Panc1 (cell line): ENCODE measurements at regions not wholly inside any gene's neighbourhood (a gene's known extent, or its start where the extent isn't known, plus 50 kb on each side); places are given as distances from the start of the nearest gene placed in this dataset.

Experiments
- ATAC-seq: fragments of 200-7000 bp; cut with Tn5 transposase; 2 replicates; pipeline ENCODE4 v1.9.1; 2020; ENCODE audit warnings: mild to moderate bottlenecking, moderate library complexity
- BruUV-seq: library from RNA; stranded (reverse); fragments of 400-500 nt; replicated peaks from 2 replicates; lab custom pipeline; 2021; lab: Mats Ljungman, UMichigan
- CTCF ChIA-PET: fragments of 300-600 bp; sonication (Branson Sonifier 250); formaldehyde crosslinking; loops from one replicate; lab custom pipeline; 2022; ENCODE audit warnings: antibody characterized with exemption; lab: Charles Lee
- POLR2A ChIA-PET: fragments of 300-600 bp; sonication (Branson Sonifier 250); formaldehyde crosslinking; loops from one replicate; lab custom pipeline; 2022; ENCODE audit warnings: antibody characterized with exemption; lab: Charles Lee
- DNase-seq: peaks from one replicate; pipeline ENCODE4 v3.0.0-alpha.2; 2010; ENCODE audit warnings: low read depth, low spot score
- H3K27ac ChIP-seq: 2 replicates; pipeline ENCODE4 v1.5.1; 2011; ENCODE audit warnings: mild to moderate bottlenecking, low read length, inconsistent platforms
- H3K27me3 ChIP-seq: fragments of 200-500 bp; sonication (Bioruptor generic); 2 replicates; pipeline ENCODE4 v1.6.0; 2014; ENCODE audit warnings: low read length, inconsistent platforms; ENCODE audit not compliant: control insufficient read depth, insufficient read depth
- H3K36me3 ChIP-seq: fragments of 200-500 bp; sonication (Bioruptor generic); 2 replicates; pipeline ENCODE4 v1.5.1; 2014; ENCODE audit warnings: inconsistent platforms, mild to moderate bottlenecking, low read length, moderate library complexity; ENCODE audit not compliant: control insufficient read depth, insufficient read depth
- H3K4me1 ChIP-seq: 2 replicates; pipeline ENCODE4 v1.5.1; 2011; ENCODE audit warnings: inconsistent platforms, mild to moderate bottlenecking, low read length, moderate library complexity; ENCODE audit not compliant: control insufficient read depth, insufficient read depth
- H3K4me3 ChIP-seq, 2 experiments: 2 replicates each; pipeline ENCODE4 v1.5.1; 2011 to 2012; ENCODE audit warnings: low read depth in 2 of 2, low read length in 2 of 2, mild to moderate bottlenecking in 2 of 2, inconsistent platforms in 1 of 2, moderate library complexity in 1 of 2
- H3K9me3 ChIP-seq: fragments of 200-500 bp; sonication (Bioruptor generic); 2 replicates; pipeline ENCODE4 v1.5.1; 2014; ENCODE audit warnings: low read depth, mild to moderate bottlenecking, inconsistent platforms, low read length, moderate library complexity; ENCODE audit not compliant: control insufficient read depth, insufficient read depth
- CTCF ChIP-seq: fragments of 450-650 bp; IDR thresholded peaks from 2 replicates; pipeline ENCODE4 v1.5.1; 2017; ENCODE audit warnings: mild to moderate bottlenecking
- POLR2AphosphoS5 ChIP-seq: IDR thresholded peaks from 2 replicates; pipeline ENCODE4 v1.6.1; 2012; ENCODE audit warnings: mild to moderate bottlenecking, low read depth, low read length, moderate library complexity
- REST ChIP-seq, 2 experiments: IDR thresholded peaks; 2 replicates each; pipeline ENCODE4 v1.6.1; 2011 to 2012; ENCODE audit warnings: low read depth in 2 of 2, control low read depth in 1 of 2, low read length in 1 of 2, mild to moderate bottlenecking in 1 of 2, moderate library complexity in 1 of 2; ENCODE audit not compliant: insufficient read depth in 1 of 2
- SIN3A ChIP-seq: IDR thresholded peaks from 2 replicates; pipeline ENCODE4 v1.6.1; 2012; ENCODE audit warnings: low read depth, mild to moderate bottlenecking, low read length, moderate library complexity, borderline replicate concordance; ENCODE audit not compliant: insufficient read depth
- TCF7L2 ChIP-seq: IDR thresholded peaks from 2 replicates; pipeline ENCODE4 v1.6.1; 2011; ENCODE audit warnings: mild to moderate bottlenecking, low read depth, low read length, inconsistent platforms
- in situ Hi-C: cut with HindIII; loops from 2 replicates; pipeline ENCODE4 v1.10.0; 2016; ENCODE audit warnings: low sequenced_read_pairs, low pct_unique_long_range_greater_than_20kb
- intact Hi-C: fragments of 100-400 bp; cut with micrococcal nuclease; formaldehyde crosslinking; loops from one replicate; pipeline ENCODE4 v1.10.0; 2022; ENCODE audit not compliant: unreplicated experiment

- H3K27me3 ChIP-seq: no peaks in the 10 kb centered on the region
- CTCF ChIA-PET: interaction anchor here (0.6 kb wide), 1 partner anchor 168 kb away, joined by 3 read pairs; no protein-coding TSS in a partner anchor
- H3K4me3 ChIP-seq: no peak overlapping the region
- no peak overlapping the region for H3K27ac ChIP-seq
- DNase-seq (no peak), ATAC-seq (no peak)
- H3K36me3 ChIP-seq: no peaks in the 10 kb centered on the region
- no peaks in the 10 kb centered on the region for H3K4me1 ChIP-seq
- in situ Hi-C loops (no loop called here), intact Hi-C loops (no loop called here)
- no TSS peak for BruUV-seq
- no peaks in the 10 kb centered on the region for H3K9me3 ChIP-seq
- TF ChIP-seq POLR2AphosphoS5 (no peak), SIN3A (no peak), CTCF (no peak), REST (IDR thresholded peaks at IDR 0.05; ENCODE audit: insufficient read depth in 1 of 2, low read depth in 2 of 2, low read length in 1 of 2) (no peak)
- POLR2A ChIA-PET: no interaction called here
Observed at GRCh38 chr12:115108129-115109100, 424.4 kb upstream of the TBX3 start.

DNA sequence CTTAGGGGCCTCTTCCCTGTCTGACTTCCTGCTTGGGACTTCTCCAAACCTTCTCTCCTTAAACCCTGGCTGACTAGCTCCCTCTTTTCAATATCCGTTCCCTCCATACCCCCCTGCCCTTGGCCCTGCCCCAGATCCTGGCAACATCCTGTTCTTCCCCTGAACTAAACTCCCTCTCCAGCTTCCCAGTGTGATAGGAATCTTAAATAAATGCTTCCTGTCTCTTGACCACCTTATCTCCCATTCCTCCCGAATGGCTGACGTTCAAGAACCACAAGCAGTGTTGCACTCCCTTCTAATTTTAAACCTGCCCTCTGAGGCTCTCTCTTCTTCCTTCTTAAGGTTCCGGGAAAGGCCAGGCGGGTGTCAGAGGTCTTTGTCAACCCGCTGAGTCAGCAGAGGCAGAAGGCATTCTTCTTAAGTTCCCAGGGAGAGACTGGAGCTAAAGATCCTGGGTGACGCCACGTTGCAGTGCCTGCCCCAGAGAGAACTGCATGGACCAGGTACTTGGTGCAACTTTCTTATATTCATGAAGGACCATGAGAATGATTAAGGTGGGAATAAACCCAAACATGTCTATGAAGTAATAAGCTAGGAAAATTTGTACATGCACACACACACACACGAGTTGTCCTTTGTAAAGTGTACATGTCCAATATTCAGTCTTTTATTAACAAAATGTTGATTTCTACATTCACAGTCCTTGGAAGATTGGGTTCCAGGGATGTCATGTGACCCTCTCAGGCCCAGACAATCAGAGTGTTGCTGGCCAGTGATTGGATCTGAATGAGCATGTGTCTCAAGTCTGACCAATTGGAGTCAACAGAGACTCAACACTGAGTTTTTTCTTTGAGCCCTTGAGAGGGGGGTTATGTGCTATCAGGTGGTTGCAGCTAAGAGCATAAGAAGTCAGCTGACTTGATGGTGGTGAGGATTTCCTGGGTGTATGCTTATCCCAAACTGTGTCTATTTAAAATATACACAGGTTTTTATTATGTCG lies 420.2 kb upstream of the TBX3 start:
- BruUV-seq: no TSS peak
- H3K4me1 ChIP-seq: no peaks in the 10 kb centered on the region
- in situ Hi-C loops (no loop called here), intact Hi-C loops (no loop called here)
- TF ChIP-seq CTCF (no peak), REST (IDR thresholded peaks at IDR 0.05; ENCODE audit: insufficient read depth in 1 of 2, low read depth in 2 of 2, low read length in 1 of 2) (no peak), SIN3A (no peak), POLR2AphosphoS5 (no peak), TCF7L2 (no peak)
- DNase-seq (no peak), ATAC-seq (no peak)
- H3K9me3 ChIP-seq: no peaks in the 10 kb centered on the region
- no peaks in the 10 kb centered on the region for H3K27me3 ChIP-seq
- ChIA-PET CTCF (interaction anchor here (0.6 kb wide), 1 partner anchor 10 kb away, joined by 10 read pairs; no protein-coding TSS in a partner anchor), POLR2A (no interaction called here)
- no peak overlapping the region for H3K27ac ChIP-seq
- H3K36me3 ChIP-seq: no peaks in the 10 kb centered on the region
- no peak overlapping the region for H3K4me3 ChIP-seq
